DOHH2 (cell line): ENCODE measurements at regions not wholly inside any gene's neighbourhood (a gene's known extent, or its start where the extent isn't known, plus 50 kb on each side); places are given as distances from the start of the nearest gene placed in this dataset.

Source experiments
- H3F3A ChIP-seq: fragments of 200-600 bp; sonication (generic), shearing (Covaris generic); 2 replicates; pipeline ENCODE4 v1.6.0; 2016; ENCODE audit warnings: antibody characterized with exemption, mild to moderate bottlenecking; ENCODE audit not compliant: control insufficient read depth, insufficient read depth
- H3K27ac ChIP-seq: fragments of 200-600 bp; sonication (generic); 2 replicates; pipeline ENCODE4 v1.5.1; 2014; ENCODE audit warnings: low read depth, mild to moderate bottlenecking, low read length, moderate library complexity
- H3K27me3 ChIP-seq: fragments of 200-600 bp; sonication (generic); 2 replicates; pipeline ENCODE4 v1.6.1; 2014; ENCODE audit warnings: mild to moderate bottlenecking, low read length, mixed read lengths; ENCODE audit not compliant: control insufficient read depth
- H3K36me3 ChIP-seq: fragments of 200-600 bp; sonication (generic); 2 replicates; pipeline ENCODE4 v1.6.1; 2014; ENCODE audit warnings: mild to moderate bottlenecking, low read length, moderate library complexity, mixed read lengths; ENCODE audit not compliant: control insufficient read depth
- H3K4me1 ChIP-seq: fragments of 200-600 bp; sonication (generic); 2 replicates; pipeline ENCODE4 v1.6.1; 2014; ENCODE audit warnings: mild to moderate bottlenecking, low read length, mixed read lengths; ENCODE audit not compliant: control insufficient read depth
- H3K4me2 ChIP-seq: fragments of 200-600 bp; sonication (generic); 2 replicates; pipeline ENCODE4 v1.6.0; 2014; ENCODE audit warnings: mild to moderate bottlenecking, low read length, moderate library complexity
- H3K4me3 ChIP-seq: fragments of 200-600 bp; sonication (generic); 2 replicates; pipeline ENCODE4 v1.5.1; 2014; ENCODE audit warnings: mild to moderate bottlenecking, low read length, mixed read lengths
- H3K79me2 ChIP-seq: fragments of 200-600 bp; sonication (generic); 2 replicates; pipeline ENCODE4 v1.6.1; 2014; ENCODE audit warnings: mild to moderate bottlenecking, low read length, mixed read lengths; ENCODE audit not compliant: control insufficient read depth
- H3K9me2 ChIP-seq: fragments of 200-600 bp; sonication (generic); replicated peaks from 2 replicates; pipeline ENCODE4 v1.6.1; 2014; ENCODE audit warnings: mild to moderate bottlenecking, low read length, mixed read lengths; ENCODE audit not compliant: control insufficient read depth
- H3K9me3 ChIP-seq: fragments of 200-600 bp; sonication (generic); 2 replicates; pipeline ENCODE4 v1.6.1; 2014; ENCODE audit warnings: antibody characterized with exemption, low read length, mixed read lengths; ENCODE audit not compliant: control insufficient read depth, insufficient read depth
- H4K20me1 ChIP-seq: fragments of 200-600 bp; sonication (generic); 2 replicates; pipeline ENCODE4 v1.6.0; 2014; ENCODE audit warnings: low read depth, mild to moderate bottlenecking, antibody characterized with exemption, low read length, moderate library complexity; ENCODE audit not compliant: control insufficient read depth, insufficient read depth
- EZH2phosphoT487 ChIP-seq: fragments of 200-600 bp; sonication (generic); IDR thresholded peaks from 2 replicates; pipeline ENCODE4 v1.6.1; 2017; ENCODE audit warnings: borderline replicate concordance, mild to moderate bottlenecking, antibody characterized with exemption, low read length, moderate library complexity, mixed read lengths
- TF ChIP-seq, protein P1 (sequence below): fragments of 200-600 bp; sonication (generic); IDR thresholded peaks from one replicate; pipeline ENCODE4 v1.5.1; 2014; ENCODE audit warnings: antibody characterized with exemption, mild to moderate bottlenecking, low read depth, low read length; ENCODE audit not compliant: poor library complexity, severe bottlenecking

DNA sequence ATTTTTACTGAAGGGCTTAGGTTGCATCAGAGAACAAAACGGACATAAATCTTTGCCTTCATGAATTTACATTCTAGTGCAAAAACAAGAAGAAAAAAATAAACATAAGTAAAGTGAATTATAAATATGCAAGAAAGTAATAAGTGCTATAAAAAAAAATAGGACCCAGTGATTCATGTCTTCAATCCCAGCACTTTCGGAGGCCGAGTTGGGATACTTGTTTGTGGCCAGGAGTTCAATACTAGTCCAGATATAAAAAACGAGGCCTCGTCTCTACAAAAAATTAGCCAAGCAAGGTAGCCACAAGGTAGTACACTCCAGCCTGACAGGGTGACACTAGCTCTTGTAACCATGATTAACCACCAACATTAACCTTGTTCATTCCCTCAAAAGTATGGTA is 193.5 kb downstream of the SIM1 start:
- Histone ChIP-seq H3K79me2 (no peaks in the 10 kb centered on the region), H3K9me2 (no peaks in the 10 kb centered on the region), H3K4me1 (no peaks in the 10 kb centered on the region), H3F3A (no peaks in the 10 kb centered on the region), H3K27me3 (no peaks in the 10 kb centered on the region), H3K4me2 (no peak overlapping the region), H3K27ac (no peak overlapping the region), H4K20me1 (no peaks in the 10 kb centered on the region), H3K4me3 (no peak overlapping the region), H3K9me3 (no peaks in the 10 kb centered on the region), H3K36me3 (no peaks in the 10 kb centered on the region)
- TF ChIP-seq EZH2phosphoT487: no peak

DNA sequence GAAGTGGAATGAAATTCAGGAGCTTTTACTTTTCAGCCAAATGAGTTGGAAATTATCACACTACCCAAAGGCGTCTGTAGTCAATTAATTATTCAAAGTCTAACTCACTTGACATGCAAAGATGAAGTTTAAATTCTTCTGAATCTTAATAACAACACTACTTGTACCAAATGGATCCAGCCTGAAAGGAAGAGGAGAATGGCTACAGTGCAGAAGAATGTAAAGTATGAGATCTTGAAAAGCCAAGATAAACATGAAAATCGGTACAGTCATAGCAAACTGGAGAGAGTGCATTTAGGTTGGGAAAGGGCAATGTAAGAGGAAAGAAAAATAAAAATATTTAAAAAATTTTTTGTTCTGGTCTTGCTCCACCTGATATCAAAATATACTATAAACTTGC is 195.5 kb downstream of the SIM1 start:
- no peak overlapping the region for H3K4me2 ChIP-seq
- TF ChIP-seq EZH2phosphoT487: no peak
- TF ChIP-seq, protein P1, sequence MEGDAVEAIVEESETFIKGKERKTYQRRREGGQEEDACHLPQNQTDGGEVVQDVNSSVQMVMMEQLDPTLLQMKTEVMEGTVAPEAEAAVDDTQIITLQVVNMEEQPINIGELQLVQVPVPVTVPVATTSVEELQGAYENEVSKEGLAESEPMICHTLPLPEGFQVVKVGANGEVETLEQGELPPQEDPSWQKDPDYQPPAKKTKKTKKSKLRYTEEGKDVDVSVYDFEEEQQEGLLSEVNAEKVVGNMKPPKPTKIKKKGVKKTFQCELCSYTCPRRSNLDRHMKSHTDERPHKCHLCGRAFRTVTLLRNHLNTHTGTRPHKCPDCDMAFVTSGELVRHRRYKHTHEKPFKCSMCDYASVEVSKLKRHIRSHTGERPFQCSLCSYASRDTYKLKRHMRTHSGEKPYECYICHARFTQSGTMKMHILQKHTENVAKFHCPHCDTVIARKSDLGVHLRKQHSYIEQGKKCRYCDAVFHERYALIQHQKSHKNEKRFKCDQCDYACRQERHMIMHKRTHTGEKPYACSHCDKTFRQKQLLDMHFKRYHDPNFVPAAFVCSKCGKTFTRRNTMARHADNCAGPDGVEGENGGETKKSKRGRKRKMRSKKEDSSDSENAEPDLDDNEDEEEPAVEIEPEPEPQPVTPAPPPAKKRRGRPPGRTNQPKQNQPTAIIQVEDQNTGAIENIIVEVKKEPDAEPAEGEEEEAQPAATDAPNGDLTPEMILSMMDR: no peak
- no peaks in the 10 kb centered on the region for H3K9me3 ChIP-seq
- no peaks in the 10 kb centered on the region for H3K4me1 ChIP-seq
- H4K20me1 ChIP-seq: no peaks in the 10 kb centered on the region
- no peaks in the 10 kb centered on the region for H3K36me3 ChIP-seq
- no peak overlapping the region for H3K4me3 ChIP-seq
- H3K79me2 ChIP-seq: no peaks in the 10 kb centered on the region
- no peaks in the 10 kb centered on the region for H3K9me2 ChIP-seq
- H3F3A ChIP-seq: no peaks in the 10 kb centered on the region
- H3K27ac ChIP-seq: no peak overlapping the region
- H3K27me3 ChIP-seq: no peaks in the 10 kb centered on the region

DNA sequence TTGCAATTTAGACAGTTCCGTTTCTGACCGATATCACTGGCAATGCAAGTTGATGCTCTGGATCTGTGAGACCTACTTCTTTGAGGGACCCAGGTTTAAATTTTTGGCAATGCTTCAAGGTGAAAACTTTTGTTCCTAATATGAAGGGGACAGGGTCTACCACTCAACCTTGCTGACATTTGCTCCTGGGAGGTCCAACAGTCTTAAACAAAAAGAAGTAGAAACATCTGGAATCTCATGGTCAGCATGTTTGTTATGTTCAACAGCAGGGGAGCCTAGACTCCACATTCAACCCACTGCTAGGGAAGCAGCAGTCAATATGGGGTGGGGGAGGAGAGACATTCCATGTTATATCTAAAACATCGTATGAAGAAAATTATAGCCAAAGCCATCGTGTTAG is 196.4 kb downstream of the SIM1 start:
- no peak for TF ChIP-seq EZH2phosphoT487
- TF ChIP-seq, protein P1: no peak
- H3K27me3 ChIP-seq: no peaks in the 10 kb centered on the region
- H3K4me2 ChIP-seq: no peak overlapping the region
- H4K20me1 ChIP-seq: no peaks in the 10 kb centered on the region
- H3F3A ChIP-seq: no peaks in the 10 kb centered on the region
- no peaks in the 10 kb centered on the region for H3K9me3 ChIP-seq
- H3K4me1 ChIP-seq: no peaks in the 10 kb centered on the region
- no peaks in the 10 kb centered on the region for H3K9me2 ChIP-seq
- no peak overlapping the region for H3K4me3 ChIP-seq
- no peaks in the 10 kb centered on the region for H3K79me2 ChIP-seq
- no peaks in the 10 kb centered on the region for H3K36me3 ChIP-seq
- H3K27ac ChIP-seq: no peak overlapping the region

DNA sequence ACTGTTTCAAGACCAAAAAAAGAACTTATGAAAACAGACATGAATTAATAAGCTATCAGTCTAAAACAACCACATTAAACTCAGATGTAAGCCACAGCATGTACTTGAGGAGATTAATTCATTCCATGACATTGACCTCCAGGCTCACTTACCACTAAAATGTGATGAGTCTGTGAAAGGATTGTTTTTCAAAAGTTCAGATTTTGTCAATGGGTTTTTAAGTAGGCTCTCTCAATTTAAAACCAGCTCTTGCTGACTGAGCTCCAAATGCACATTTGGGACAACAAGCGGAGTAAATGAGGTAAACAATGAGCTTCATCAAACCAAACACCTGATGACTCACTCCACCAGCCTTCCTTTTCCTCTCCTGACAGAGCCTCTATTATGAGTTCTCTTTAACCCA is 197.0 kb downstream of the SIM1 start:
- H3K9me3 ChIP-seq: no peaks in the 10 kb centered on the region
- H3K4me3 ChIP-seq: no peak overlapping the region
- H3K9me2 ChIP-seq: no peaks in the 10 kb centered on the region
- H3K27me3 ChIP-seq: no peaks in the 10 kb centered on the region
- no peak overlapping the region for H3K27ac ChIP-seq
- H3F3A ChIP-seq: no peaks in the 10 kb centered on the region
- H3K36me3 ChIP-seq: no peaks in the 10 kb centered on the region
- H3K4me2 ChIP-seq: no peak overlapping the region
- H3K79me2 ChIP-seq: no peaks in the 10 kb centered on the region
- H3K4me1 ChIP-seq: no peaks in the 10 kb centered on the region
- TF ChIP-seq, protein P1: no peak
- TF ChIP-seq EZH2phosphoT487: no peak
- no peaks in the 10 kb centered on the region for H4K20me1 ChIP-seq
